Ovary (tissue), 7 donors: ENCODE measurements at regions not wholly inside any gene's neighbourhood (a gene's known extent, or its start where the extent isn't known, plus 50 kb on each side); places are given as distances from the start of the nearest gene placed in this dataset.

Experiments
- DNase-seq, 5 donors: peaks; one replicate each; pipeline ENCODE4 v3.0.0-alpha.2; 2019 to 2020
- H3K27ac ChIP-seq, 2 donors: fragments of 200-600 bp; one replicate each; pipeline versions ENCODE4 v1.5.1 to v1.8.0; 2019 to 2022
- H3K27me3 ChIP-seq: fragments of 200-600 bp; one replicate; pipeline ENCODE4 v1.8.0; 2022
- H3K36me3 ChIP-seq: fragments of 200-600 bp; sonication (generic); one replicate; pipeline ENCODE4 v1.5.1; 2019
- H3K4me1 ChIP-seq: one replicate; pipeline ENCODE4 v1.8.1; 2013; ENCODE audit warnings: mild to moderate bottlenecking, moderate library complexity; ENCODE audit not compliant: insufficient read depth
- H3K4me3 ChIP-seq: fragments of 200-600 bp; sonication (generic); one replicate; pipeline ENCODE4 v1.5.1; 2017
- H3K9me3 ChIP-seq, 2 donors: fragments of 200-600 bp in 1 of 2; sonication (generic) in 1 of 2; one replicate each; pipeline versions ENCODE4 v1.5.1 to v1.8.1; 2013 to 2019; ENCODE audit warnings: mild to moderate bottlenecking in 1 of 2, moderate library complexity in 1 of 2
- EP300 ChIP-seq: sonication (generic); formaldehyde crosslinking; IDR thresholded peaks from one replicate; pipeline ENCODE4 v1.6.1; 2017; ENCODE audit warnings: antibody characterized with exemption
- POLR2A ChIP-seq: fragments of 450-650 bp; IDR thresholded peaks from one replicate; pipeline ENCODE4 v1.6.1; 2017; ENCODE audit warnings: antibody characterized with exemption, mild to moderate bottlenecking, moderate library complexity
- WGBS, 3 donors: extraction: QIAGEN DNeasy Blood & Tissue Kit in 1 of 3; methylation state at CpG; one replicate each; pipeline versions ENCODE4 v1.1.5 to v1.1.7; 2013 to 2017; 5-methylcytosine and 5-hydroxymethylcytosine counted together
- intact Hi-C, 4 donors: fragments of 100-400 bp; cut with DNase I; formaldehyde crosslinking; loops; one replicate each; pipeline versions ENCODE4 v1.11.0 to v1.15.1; 2022 to 2023
- TF ChIP-seq, protein P1 (sequence below), 3 donors: fragments of 450-650 bp in 2 of 3; fragments of 200-600 bp in 1 of 3; IDR thresholded peaks; one replicate each; pipeline versions ENCODE4 v1.5.1 to v1.8.0; 2016 to 2022; ENCODE audit warnings: antibody characterized with exemption in 3 of 3, mild to moderate bottlenecking in 1 of 3
- donor health status: DM: no; HTN: no; CAD: no; lungs with moderate emphysema.
- donor health status: DM: no; HTN: no; CAD: no.
- donor health status: Bipolar disorder and iron deficiency.
- donor health status: DM: no; HTN: no; CAD: no.
- donor health status: DM: yes; HTN: yes; CAD: no.

DNA sequence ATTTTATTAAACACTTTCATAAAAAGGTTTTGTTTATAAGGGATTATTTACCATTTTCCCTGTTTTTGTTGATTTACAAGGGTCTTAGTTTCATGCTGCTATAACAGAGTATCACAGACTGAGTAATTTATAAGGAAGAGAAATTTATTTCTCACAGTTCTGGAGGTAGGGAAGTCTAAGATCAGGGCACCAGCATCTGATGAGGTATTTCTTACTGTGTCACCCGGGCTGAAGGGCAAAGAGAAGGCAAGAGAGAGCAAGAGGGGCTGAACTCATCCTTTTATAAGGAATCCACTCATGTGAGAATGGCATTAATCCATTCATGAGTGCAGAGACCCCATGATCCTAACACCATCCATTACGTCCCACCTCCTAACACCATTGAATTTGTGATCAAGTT, 160.0 kb upstream of the SLC39A10 start:
- intact Hi-C loops, result no loop called here
- Histone ChIP-seq H3K36me3 (no peaks in the 10 kb centered on the region), H3K27ac (no peak overlapping the region), H3K4me3 (no peak overlapping the region), H3K27me3 (no peaks in the 10 kb centered on the region), H3K9me3 (no peaks in the 10 kb centered on the region), H3K4me1 (no peaks in the 10 kb centered on the region)
- 89 to 92% (median 89%) methylated on average over 2 of the region's 2 CpGs for WGBS, 3 donors
- DNase-seq, result no peak
- TF ChIP-seq EP300 (no peak), POLR2A (no peak)
- TF ChIP-seq, protein P1, sequence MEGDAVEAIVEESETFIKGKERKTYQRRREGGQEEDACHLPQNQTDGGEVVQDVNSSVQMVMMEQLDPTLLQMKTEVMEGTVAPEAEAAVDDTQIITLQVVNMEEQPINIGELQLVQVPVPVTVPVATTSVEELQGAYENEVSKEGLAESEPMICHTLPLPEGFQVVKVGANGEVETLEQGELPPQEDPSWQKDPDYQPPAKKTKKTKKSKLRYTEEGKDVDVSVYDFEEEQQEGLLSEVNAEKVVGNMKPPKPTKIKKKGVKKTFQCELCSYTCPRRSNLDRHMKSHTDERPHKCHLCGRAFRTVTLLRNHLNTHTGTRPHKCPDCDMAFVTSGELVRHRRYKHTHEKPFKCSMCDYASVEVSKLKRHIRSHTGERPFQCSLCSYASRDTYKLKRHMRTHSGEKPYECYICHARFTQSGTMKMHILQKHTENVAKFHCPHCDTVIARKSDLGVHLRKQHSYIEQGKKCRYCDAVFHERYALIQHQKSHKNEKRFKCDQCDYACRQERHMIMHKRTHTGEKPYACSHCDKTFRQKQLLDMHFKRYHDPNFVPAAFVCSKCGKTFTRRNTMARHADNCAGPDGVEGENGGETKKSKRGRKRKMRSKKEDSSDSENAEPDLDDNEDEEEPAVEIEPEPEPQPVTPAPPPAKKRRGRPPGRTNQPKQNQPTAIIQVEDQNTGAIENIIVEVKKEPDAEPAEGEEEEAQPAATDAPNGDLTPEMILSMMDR (IDR thresholded peaks at IDR 0.05), result no peak

DNA sequence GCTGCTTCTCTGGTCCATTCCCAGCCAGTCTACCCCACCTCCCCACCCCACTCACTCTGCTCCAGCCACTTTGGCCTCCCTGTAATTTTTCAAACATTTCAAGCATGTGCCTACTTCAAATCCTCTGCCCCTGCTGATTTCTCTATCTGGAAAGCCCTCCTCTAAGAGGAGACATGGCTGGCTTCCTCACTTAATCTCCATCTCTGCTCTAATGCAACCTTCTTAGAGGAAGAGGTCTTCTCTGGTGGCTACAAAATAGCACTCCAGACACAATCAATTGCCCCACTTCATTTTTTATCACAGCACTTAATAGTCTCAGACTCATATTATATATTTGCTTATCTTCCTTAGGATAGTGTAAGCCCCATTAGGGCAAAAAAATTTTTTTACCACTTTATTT, 161.1 kb upstream of the SLC39A10 start:
- Histone ChIP-seq H3K36me3 (no peaks in the 10 kb centered on the region), H3K4me1 (no peaks in the 10 kb centered on the region), H3K27ac (no peak overlapping the region), H3K9me3 (no peaks in the 10 kb centered on the region), H3K27me3 (no peaks in the 10 kb centered on the region), H3K4me3 (no peak overlapping the region)
- no peak for DNase-seq
- intact Hi-C loops, result no loop called here
- TF ChIP-seq EP300, result no peak
- TF ChIP-seq POLR2A, result no peak
- TF ChIP-seq, protein P1 (IDR thresholded peaks at IDR 0.05), result no peak

DNA sequence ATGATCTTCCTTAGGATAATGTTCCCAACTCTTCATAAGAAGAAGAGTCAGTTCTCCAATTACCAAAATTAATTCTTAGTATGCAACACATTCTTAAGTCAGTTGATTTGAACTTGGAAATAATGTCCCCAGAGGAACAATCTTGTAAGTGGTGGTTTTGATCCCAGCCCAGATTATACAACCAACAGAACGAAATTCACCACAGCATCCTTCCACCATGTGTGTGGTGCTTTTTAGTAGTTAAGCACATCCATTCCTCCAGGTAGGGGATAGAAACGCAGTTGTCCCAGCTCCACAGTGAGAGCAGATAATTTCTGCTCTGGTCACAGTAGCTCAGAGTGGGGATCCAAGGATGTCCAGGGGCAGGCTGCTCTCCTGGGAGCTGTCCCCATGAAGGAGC, 161.7 kb upstream of the SLC39A10 start:
- 80 to 90% (median 90%) methylated on average over 2 of the region's 2 CpGs for WGBS, 3 donors
- H3K27me3 ChIP-seq, result no peaks in the 10 kb centered on the region
- H3K27ac ChIP-seq, result no peak overlapping the region
- DNase-seq, result no peak
- H3K36me3 ChIP-seq, result no peaks in the 10 kb centered on the region
- intact Hi-C loops, result no loop called here
- no peaks in the 10 kb centered on the region for H3K9me3 ChIP-seq
- H3K4me3 ChIP-seq, result no peak overlapping the region
- no peaks in the 10 kb centered on the region for H3K4me1 ChIP-seq
- TF ChIP-seq, protein P1 (IDR thresholded peaks at IDR 0.05), result no peak
- TF ChIP-seq POLR2A, result no peak
- no peak for TF ChIP-seq EP300

DNA sequence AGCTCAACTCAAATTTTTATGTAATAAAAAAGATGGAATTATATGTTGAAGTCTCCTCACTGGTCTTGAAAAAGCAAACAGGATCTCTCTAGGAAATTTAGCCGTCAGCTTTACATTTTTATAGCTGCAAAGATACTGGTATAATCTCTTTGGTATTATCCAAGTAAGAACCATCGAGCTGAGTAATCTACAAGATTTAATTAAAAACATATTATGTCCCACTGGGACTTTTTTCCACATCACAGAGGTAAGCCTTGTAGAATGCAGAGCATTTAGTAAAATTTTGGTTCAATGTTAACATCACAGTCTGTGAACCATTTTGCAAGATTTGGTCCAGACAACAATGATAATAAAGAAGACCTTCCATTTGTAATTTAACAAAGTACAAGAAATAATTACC, 162.6 kb upstream of the SLC39A10 start:
- WGBS, 3 donors, result 62 to 67% (median 64%) methylated on average over 2 of the region's 2 CpGs
- no peak overlapping the region for H3K27ac ChIP-seq
- TF ChIP-seq, protein P1 (IDR thresholded peaks at IDR 0.05), result no peak
- TF ChIP-seq EP300 (no peak), POLR2A (no peak)
- no peaks in the 10 kb centered on the region for H3K36me3 ChIP-seq
- intact Hi-C loops, result no loop called here
- no peak overlapping the region for H3K4me3 ChIP-seq
- no peaks in the 10 kb centered on the region for H3K4me1 ChIP-seq
- no peaks in the 10 kb centered on the region for H3K27me3 ChIP-seq
- H3K9me3 ChIP-seq, result no peaks in the 10 kb centered on the region
- DNase-seq, result no peak

DNA sequence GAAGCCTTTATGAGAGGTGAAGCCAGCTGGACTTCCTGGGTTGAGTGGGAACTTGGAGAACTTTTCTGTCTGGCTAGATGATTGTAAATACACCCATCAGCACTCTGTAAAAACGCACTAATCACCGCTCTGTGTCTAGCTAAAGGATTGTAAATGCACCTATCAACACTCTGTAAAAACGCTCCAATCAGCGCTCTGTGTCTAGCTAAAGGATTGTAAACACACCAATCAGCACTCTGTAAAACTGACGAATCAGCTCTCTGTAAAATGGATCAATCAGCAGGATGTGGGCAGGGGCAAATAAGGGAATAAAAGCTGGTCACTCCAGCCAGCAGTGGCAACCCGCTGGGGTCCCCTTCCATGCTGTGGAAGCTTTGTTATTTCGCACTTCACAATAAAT, 163.6 kb upstream of the SLC39A10 start:
- H3K4me3 ChIP-seq, result no peak overlapping the region
- no peak overlapping the region for H3K27ac ChIP-seq
- DNase-seq, result no peak
- H3K4me1 ChIP-seq, result no peaks in the 10 kb centered on the region
- TF ChIP-seq, protein P1 (IDR thresholded peaks at IDR 0.05), result no peak
- intact Hi-C loops, result no loop called here
- no peaks in the 10 kb centered on the region for H3K9me3 ChIP-seq
- no peaks in the 10 kb centered on the region for H3K27me3 ChIP-seq
- 91 to 94% (median 92%) methylated on average over 7 of the region's 7 CpGs for WGBS, 3 donors
- no peaks in the 10 kb centered on the region for H3K36me3 ChIP-seq
